ENCODE measurements at regions not wholly inside any gene's neighbourhood (a gene's known extent, or its start where the extent isn't known, plus 50 kb on each side); places are given as distances from the start of the nearest gene placed in this dataset.

- no peak for TF ChIP-seq CTCF (IDR thresholded peaks at IDR 0.05)
- no peak for TF ChIP-seq POLR2AphosphoS5 (IDR thresholded peaks at IDR 0.05)
- no peak for TF ChIP-seq POLR2A (IDR thresholded peaks at IDR 0.05)
These were observed 100.2 kb downstream of the CEBPB start for GRCh38 chr20:50290808-50291207.

All from gastroesophageal sphincter (tissue), 3 donors.